Stimulated activated naive CD8-positive, alpha-beta T cell treated with anti-CD3 and anti-CD28 coated beads, Interleukin-15, Interleukin-2, amounts not matched to agents 100 ng/mL and 50 ng/mL, for 24 hours (primary cell): ENCODE measurements at regions not wholly inside any gene's neighbourhood (a gene's known extent, or its start where the extent isn't known, plus 50 kb on each side); places are given as distances from the start of the nearest gene placed in this dataset.
A peak's percentile ranks its signal among the peaks of the same experiment; 100 is the strongest.
"Not testable (repeated sequence)": the region's sequence is repeated elsewhere in the genome, so short reads cannot be mapped to it uniquely, and the experiment has no call there.

Experiments used
- H3K27ac Mint-ChIP-seq: one replicate; pipeline ENCODE4 v1.8.0; 2021; ENCODE audit warnings: mild to moderate bottlenecking, mixed read lengths
- H3K27me3 Mint-ChIP-seq: one replicate; pipeline ENCODE4 v1.8.0; 2021; ENCODE audit warnings: mixed read lengths
- H3K36me3 Mint-ChIP-seq: one replicate; pipeline ENCODE4 v1.8.0; 2021; ENCODE audit warnings: low read depth, mixed read lengths
- H3K4me1 Mint-ChIP-seq: one replicate; pipeline ENCODE4 v1.8.0; 2021; ENCODE audit warnings: low read depth, mixed read lengths
- H3K4me3 Mint-ChIP-seq: one replicate; pipeline ENCODE4 v1.8.0; 2021; ENCODE audit warnings: mild to moderate bottlenecking, mixed read lengths
- H3K9me3 Mint-ChIP-seq: one replicate; pipeline ENCODE4 v1.8.0; 2021; ENCODE audit warnings: mixed read lengths

GRCh38 chr17:77058016-77058415, 82.8 kb upstream of the SEC14L1 start:
- peaks cover 4% of the 10 kb centered on the region for H3K27me3 Mint-ChIP-seq
- no peak overlapping the region for H3K4me3 Mint-ChIP-seq
- H3K27ac Mint-ChIP-seq = no peak overlapping the region

GRCh38 chr17:77061669-77062068, 79.1 kb upstream of the SEC14L1 start:
- Mint-ChIP-seq H3K36me3 (no peaks in the 10 kb centered on the region), H3K27ac (no peak overlapping the region), H3K27me3 (peaks cover 7% of the 10 kb centered on the region), H3K4me1 (no peaks in the 10 kb centered on the region), H3K4me3 (no peak overlapping the region), H3K9me3 (no peaks in the 10 kb centered on the region)

More at GRCh38 chr17:77058016-77058415, 82.8 kb upstream of the SEC14L1 start:
- Mint-ChIP-seq H3K36me3 (no peaks in the 10 kb centered on the region), H3K4me1 (no peaks in the 10 kb centered on the region), H3K9me3 (no peaks in the 10 kb centered on the region)

GRCh38 chr17:77064598-77064997, 76.2 kb upstream of the SEC14L1 start:
- no peak overlapping the region for H3K4me3 Mint-ChIP-seq
- H3K4me1 Mint-ChIP-seq = no peaks in the 10 kb centered on the region
- no peaks in the 10 kb centered on the region for H3K36me3 Mint-ChIP-seq
- H3K27ac Mint-ChIP-seq = no peak overlapping the region
- no peaks in the 10 kb centered on the region for H3K9me3 Mint-ChIP-seq
- H3K27me3 Mint-ChIP-seq = peaks cover 15% of the 10 kb centered on the region

- H3K4me1 Mint-ChIP-seq = no peaks in the 10 kb centered on the region
- no peaks in the 10 kb centered on the region for H3K36me3 Mint-ChIP-seq
- H3K27me3 Mint-ChIP-seq = peaks cover 15% of the 10 kb centered on the region
- H3K27ac Mint-ChIP-seq = no peak overlapping the region
- no peak overlapping the region for H3K4me3 Mint-ChIP-seq
- H3K9me3 Mint-ChIP-seq = no peaks in the 10 kb centered on the region
Measured at GRCh38 chr17:77066165-77066564, 74.6 kb upstream of the SEC14L1 start.

GRCh38 chr17:77066726-77067409, 73.9 kb upstream of the SEC14L1 start:
- not testable (repeated sequence) for H3K4me1 Mint-ChIP-seq, H3K9me3 Mint-ChIP-seq, H3K36me3 Mint-ChIP-seq, H3K4me3 Mint-ChIP-seq, H3K27ac Mint-ChIP-seq
- peaks cover 15% of the 10 kb centered on the region for H3K27me3 Mint-ChIP-seq

GRCh38 chr17:77068915-77069314, 71.9 kb upstream of the SEC14L1 start:
- Mint-ChIP-seq H3K36me3 (no peaks in the 10 kb centered on the region), H3K27me3 (peaks cover 31% of the 10 kb centered on the region), H3K4me1 (no peaks in the 10 kb centered on the region), H3K9me3 (no peaks in the 10 kb centered on the region), H3K27ac (no peak overlapping the region), H3K4me3 (no peak overlapping the region)

GRCh38 chr17:77070888-77071279, 69.9 kb upstream of the SEC14L1 start:
- no peaks in the 10 kb centered on the region for H3K4me1 Mint-ChIP-seq
- no peaks in the 10 kb centered on the region for H3K9me3 Mint-ChIP-seq
- H3K36me3 Mint-ChIP-seq = no peaks in the 10 kb centered on the region
- no peak overlapping the region for H3K27ac Mint-ChIP-seq
- peaks cover 36% of the 10 kb centered on the region for H3K27me3 Mint-ChIP-seq
- H3K4me3 Mint-ChIP-seq = no peak overlapping the region

- Mint-ChIP-seq H3K9me3 (no peaks in the 10 kb centered on the region), H3K4me3 (no peak overlapping the region), H3K36me3 (no peaks in the 10 kb centered on the region), H3K4me1 (no peaks in the 10 kb centered on the region), H3K27me3 (peaks cover 39% of the 10 kb centered on the region), H3K27ac (no peak overlapping the region)
Measured at GRCh38 chr17:77071925-77072490, 68.8 kb upstream of the SEC14L1 start.

GRCh38 chr17:77072670-77073069, 68.1 kb upstream of the SEC14L1 start:
- H3K4me1 Mint-ChIP-seq = no peaks in the 10 kb centered on the region
- peaks cover 35% of the 10 kb centered on the region for H3K27me3 Mint-ChIP-seq
- no peaks in the 10 kb centered on the region for H3K36me3 Mint-ChIP-seq
- H3K4me3 Mint-ChIP-seq = no peak overlapping the region
- no peak overlapping the region for H3K27ac Mint-ChIP-seq
- no peaks in the 10 kb centered on the region for H3K9me3 Mint-ChIP-seq

GRCh38 chr17:77074681-77075080, 66.1 kb upstream of the SEC14L1 start:
- Mint-ChIP-seq H3K4me1 (no peaks in the 10 kb centered on the region), H3K27me3 (peaks cover 32% of the 10 kb centered on the region), H3K4me3 (no peak overlapping the region), H3K9me3 (no peaks in the 10 kb centered on the region), H3K36me3 (no peaks in the 10 kb centered on the region), H3K27ac (no peak overlapping the region)

GRCh38 chr17:77076124-77076830, 64.5 kb upstream of the SEC14L1 start:
- H3K9me3 Mint-ChIP-seq = no peaks in the 10 kb centered on the region
- no peak overlapping the region for H3K27ac Mint-ChIP-seq
- no peaks in the 10 kb centered on the region for H3K36me3 Mint-ChIP-seq
- peaks cover 32% of the 10 kb centered on the region for H3K27me3 Mint-ChIP-seq
- no peak overlapping the region for H3K4me3 Mint-ChIP-seq
- H3K4me1 Mint-ChIP-seq = no peaks in the 10 kb centered on the region

GRCh38 chr17:77083531-77083930, 57.2 kb upstream of the SEC14L1 start:
- H3K27ac Mint-ChIP-seq = no peak overlapping the region
- no peaks in the 10 kb centered on the region for H3K9me3 Mint-ChIP-seq
- H3K4me1 Mint-ChIP-seq = peaks cover 14% of the 10 kb centered on the region
- no peaks in the 10 kb centered on the region for H3K27me3 Mint-ChIP-seq
- H3K4me3 Mint-ChIP-seq = no peak overlapping the region
- peaks cover under 1% of the 10 kb centered on the region for H3K36me3 Mint-ChIP-seq

GRCh38 chr17:77085926-77086432, 54.8 kb upstream of the SEC14L1 start:
- Mint-ChIP-seq H3K4me3 (peak overlapping the region; percentile 13), H3K27me3 (no peaks in the 10 kb centered on the region), H3K9me3 (no peaks in the 10 kb centered on the region), H3K36me3 (peaks cover 25% of the 10 kb centered on the region), H3K4me1 (peaks cover 33% of the 10 kb centered on the region), H3K27ac (peak overlapping the region; percentile 65)

GRCh38 chr17:77086433-77087010, 54.2 kb upstream of the SEC14L1 start:
- no peaks in the 10 kb centered on the region for H3K9me3 Mint-ChIP-seq
- peak overlapping the region; percentile 13 for H3K4me3 Mint-ChIP-seq
- peak overlapping the region; percentile 65 for H3K27ac Mint-ChIP-seq

More at GRCh38 chr17:77086433-77087010, 54.2 kb upstream of the SEC14L1 start:
- Mint-ChIP-seq H3K36me3 (peaks cover 29% of the 10 kb centered on the region), H3K4me1 (peaks cover 39% of the 10 kb centered on the region), H3K27me3 (no peaks in the 10 kb centered on the region)
